Mammary epithelial cell (primary cell): ENCODE measurements at regions not wholly inside any gene's neighbourhood (a gene's known extent, or its start where the extent isn't known, plus 50 kb on each side); places are given as distances from the start of the nearest gene placed in this dataset.

Experiments
- CTCF ChIP-seq, 2 donors: IDR thresholded peaks in 1 of 2; conservative IDR thresholded peaks in 1 of 2; 2 replicates each; pipeline ENCODE4 v1.5.1; 2011 to 2012; ENCODE audit warnings: inconsistent platforms in 2 of 2, low read length in 2 of 2, mild to moderate bottlenecking in 2 of 2, control low read depth in 1 of 2, low read depth in 1 of 2; ENCODE audit not compliant: insufficient read depth in 1 of 2; ENCODE audit errors: extremely low read depth in 1 of 2
- EZH2 ChIP-seq: IDR thresholded peaks from 2 replicates; pipeline ENCODE4 v1.6.1; 2012; ENCODE audit warnings: low read length, inconsistent platforms, borderline replicate concordance

GRCh38 chr5:136776022-136776927 is 410.9 kb upstream of the TRPC7 start:
- TF ChIP-seq CTCF (conservative IDR thresholded peaks at IDR 0.05 in 1 of 2, IDR thresholded peaks at IDR 0.05 in 1 of 2; ENCODE audit: extremely low read depth in 1 of 2, insufficient read depth in 1 of 2, low read depth in 1 of 2, low read length in 2 of 2) (no peak), EZH2 (no peak)
